ENCODE measurements at regions not wholly inside any gene's neighbourhood (a gene's known extent, or its start where the extent isn't known, plus 50 kb on each side); places are given as distances from the start of the nearest gene placed in this dataset.

DNA sequence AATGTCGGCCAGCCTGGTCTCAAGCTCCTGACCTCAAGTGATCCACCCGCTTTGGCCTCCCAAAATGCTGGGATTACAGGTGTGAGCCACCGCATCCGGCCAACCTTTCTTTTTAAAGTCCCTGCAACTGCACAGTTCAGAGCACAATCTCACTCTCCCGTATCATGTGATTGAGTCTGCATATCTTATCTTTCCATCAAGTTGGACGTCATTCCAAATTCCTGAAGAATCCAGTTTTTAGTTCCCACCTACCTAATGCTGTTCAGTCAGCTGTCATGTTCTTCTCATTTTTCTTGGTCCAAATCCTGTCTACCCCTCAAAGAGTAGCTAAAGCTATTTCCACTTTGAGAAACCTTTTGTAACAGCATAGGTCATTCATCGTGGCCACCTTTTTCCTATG lies 110.8 kb upstream of the FBXO11 start:
- Histone ChIP-seq H3K4me3 (replicated peaks in 1 of 2; ENCODE audit: low read depth in 1 of 2, low read length in 2 of 2) (no peak overlapping the region), H3K4me1 (ENCODE audit: control insufficient read depth in 1 of 2, insufficient read depth in 2 of 2, low read length in 2 of 2) (0 out of 4 replicates have a peak, but pooled peaks cover 0 to 3% of the 10 kb centered on the region in 2 experiments), H3K9me3 (ENCODE audit: control insufficient read depth in 1 of 2, insufficient read depth in 1 of 2, low read depth in 1 of 2, low read length in 2 of 2) (no peaks in the 10 kb centered on the region), H3K36me3 (ENCODE audit: control insufficient read depth in 1 of 2, insufficient read depth in 2 of 2, low read length in 2 of 2) (no peaks in the 10 kb centered on the region), H2AFZ (ENCODE audit: low read depth, low read length, poor library complexity, severe bottlenecking) (no peak overlapping the region), H3K27ac (ENCODE audit: low read depth, low read length) (no peak overlapping the region), H3K27me3 (ENCODE audit: insufficient read depth, low read length) (no peaks in the 10 kb centered on the region), H3K4me2 (ENCODE audit: low read length) (no peak overlapping the region; the same call in 1 of the 2 replicates), H3K79me2 (ENCODE audit: insufficient read depth, low read length) (no peaks in the 10 kb centered on the region), H3K9me2 (ENCODE audit: insufficient read depth) (no peaks in the 10 kb centered on the region), H3K9ac (ENCODE audit: low read length) (no peak overlapping the region), H4K20me1 (ENCODE audit: insufficient read depth) (no peaks in the 10 kb centered on the region)
- BruUV-seq (replicated peaks): no TSS peak
- intact Hi-C loops (cut with micrococcal nuclease): no loop called here
- ChIA-PET RAD21 (ENCODE audit: low non-redundant PET in 1 of 2, low total read pairs in 2 of 2, uncharacterized antibody in 2 of 2, unreplicated experiment in 2 of 2) (no interaction called here), POLR2A (no interaction called here), CTCF (interaction anchor here (0.7 to 1.4 kb wide), 6 partner anchors 11 to 150 kb away, joined by 3 to 4 read pairs (median 3); partner anchors contain the start of gene FBXO11)
- TF ChIP-seq CEBPB (IDR thresholded peaks at IDR 0.05; ENCODE audit: low read depth) (no peak), ZFX (IDR thresholded peaks at IDR 0.05) (no peak), SRF (IDR thresholded peaks at IDR 0.05; ENCODE audit: low read depth) (no peak), MAX (IDR thresholded peaks at IDR 0.05) (no peak), EZH2 (IDR thresholded peaks at IDR 0.05) (no peak), JUND (IDR thresholded peaks at IDR 0.05) (no peak), SP1 (IDR thresholded peaks at IDR 0.05; ENCODE audit: low read depth) (no peak), SIN3A (IDR thresholded peaks at IDR 0.05; ENCODE audit: low read depth) (no peak), ZNF274 (IDR thresholded peaks at IDR 0.05; ENCODE audit: low read depth, low read length) (no peak), RAD21 (IDR thresholded peaks at IDR 0.05; ENCODE audit: low read depth) (no peak)
- TF ChIP-seq, protein P1, sequence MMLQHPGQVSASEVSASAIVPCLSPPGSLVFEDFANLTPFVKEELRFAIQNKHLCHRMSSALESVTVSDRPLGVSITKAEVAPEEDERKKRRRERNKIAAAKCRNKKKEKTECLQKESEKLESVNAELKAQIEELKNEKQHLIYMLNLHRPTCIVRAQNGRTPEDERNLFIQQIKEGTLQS (IDR thresholded peaks at IDR 0.05): no peak
- TF ChIP-seq, protein P2, sequence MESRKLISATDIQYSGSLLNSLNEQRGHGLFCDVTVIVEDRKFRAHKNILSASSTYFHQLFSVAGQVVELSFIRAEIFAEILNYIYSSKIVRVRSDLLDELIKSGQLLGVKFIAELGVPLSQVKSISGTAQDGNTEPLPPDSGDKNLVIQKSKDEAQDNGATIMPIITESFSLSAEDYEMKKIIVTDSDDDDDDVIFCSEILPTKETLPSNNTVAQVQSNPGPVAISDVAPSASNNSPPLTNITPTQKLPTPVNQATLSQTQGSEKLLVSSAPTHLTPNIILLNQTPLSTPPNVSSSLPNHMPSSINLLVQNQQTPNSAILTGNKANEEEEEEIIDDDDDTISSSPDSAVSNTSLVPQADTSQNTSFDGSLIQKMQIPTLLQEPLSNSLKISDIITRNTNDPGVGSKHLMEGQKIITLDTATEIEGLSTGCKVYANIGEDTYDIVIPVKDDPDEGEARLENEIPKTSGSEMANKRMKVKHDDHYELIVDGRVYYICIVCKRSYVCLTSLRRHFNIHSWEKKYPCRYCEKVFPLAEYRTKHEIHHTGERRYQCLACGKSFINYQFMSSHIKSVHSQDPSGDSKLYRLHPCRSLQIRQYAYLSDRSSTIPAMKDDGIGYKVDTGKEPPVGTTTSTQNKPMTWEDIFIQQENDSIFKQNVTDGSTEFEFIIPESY (IDR thresholded peaks at IDR 0.05; ENCODE audit: extremely low read depth, insufficient replicate concordance, low read length): no peak
- TF ChIP-seq, protein P3, sequence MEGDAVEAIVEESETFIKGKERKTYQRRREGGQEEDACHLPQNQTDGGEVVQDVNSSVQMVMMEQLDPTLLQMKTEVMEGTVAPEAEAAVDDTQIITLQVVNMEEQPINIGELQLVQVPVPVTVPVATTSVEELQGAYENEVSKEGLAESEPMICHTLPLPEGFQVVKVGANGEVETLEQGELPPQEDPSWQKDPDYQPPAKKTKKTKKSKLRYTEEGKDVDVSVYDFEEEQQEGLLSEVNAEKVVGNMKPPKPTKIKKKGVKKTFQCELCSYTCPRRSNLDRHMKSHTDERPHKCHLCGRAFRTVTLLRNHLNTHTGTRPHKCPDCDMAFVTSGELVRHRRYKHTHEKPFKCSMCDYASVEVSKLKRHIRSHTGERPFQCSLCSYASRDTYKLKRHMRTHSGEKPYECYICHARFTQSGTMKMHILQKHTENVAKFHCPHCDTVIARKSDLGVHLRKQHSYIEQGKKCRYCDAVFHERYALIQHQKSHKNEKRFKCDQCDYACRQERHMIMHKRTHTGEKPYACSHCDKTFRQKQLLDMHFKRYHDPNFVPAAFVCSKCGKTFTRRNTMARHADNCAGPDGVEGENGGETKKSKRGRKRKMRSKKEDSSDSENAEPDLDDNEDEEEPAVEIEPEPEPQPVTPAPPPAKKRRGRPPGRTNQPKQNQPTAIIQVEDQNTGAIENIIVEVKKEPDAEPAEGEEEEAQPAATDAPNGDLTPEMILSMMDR (IDR thresholded peaks at IDR 0.05 in 2 of 3, conservative IDR thresholded peaks at IDR 0.05 in 1 of 3; ENCODE audit: borderline replicate concordance in 1 of 3, insufficient read depth in 1 of 3, low read depth in 2 of 3, low read length in 2 of 3): no peak
- DNase-seq (ENCODE audit: low read depth, low spot score): no peak
- ATAC-seq: no peak
